H9 (cell line): ENCODE measurements at regions not wholly inside any gene's neighbourhood (a gene's known extent, or its start where the extent isn't known, plus 50 kb on each side); places are given as distances from the start of the nearest gene placed in this dataset.
"Not testable (repeated sequence)": the region's sequence is repeated elsewhere in the genome, so short reads cannot be mapped to it uniquely, and the experiment has no call there.

Experiments
- DNase-seq: peaks from one replicate; pipeline ENCODE4 v3.0.0-alpha.2; 2017
- H2AFZ ChIP-seq: one replicate; pipeline ENCODE4 v1.6.1; 2013; ENCODE audit warnings: mild to moderate bottlenecking, low read length, control low read depth, moderate library complexity
- H2AK5ac ChIP-seq: 2 replicates; pipeline ENCODE4 v1.6.1; 2013; ENCODE audit warnings: low read length, control low read depth, mixed read lengths; ENCODE audit not compliant: insufficient read length
- H2BK120ac ChIP-seq: one replicate; pipeline ENCODE4 v1.6.1; 2013; ENCODE audit warnings: low read depth, mild to moderate bottlenecking, low read length, control low read depth, inconsistent platforms; ENCODE audit not compliant: poor library complexity, severe bottlenecking
- H2BK12ac ChIP-seq: 2 replicates; pipeline ENCODE4 v1.6.1; 2013; ENCODE audit warnings: low read length, control low read depth, mixed read lengths, low read depth; ENCODE audit not compliant: insufficient read length
- H2BK15ac ChIP-seq: 2 replicates; pipeline ENCODE4 v1.6.1; 2013; ENCODE audit warnings: low read depth, low read length, control low read depth
- H2BK20ac ChIP-seq: one replicate; pipeline ENCODE4 v1.6.1; 2013; ENCODE audit warnings: low read depth, mild to moderate bottlenecking, low read length, control low read depth, inconsistent platforms; ENCODE audit not compliant: poor library complexity, severe bottlenecking
- H2BK5ac ChIP-seq: 2 replicates; pipeline ENCODE4 v1.6.1; 2013; ENCODE audit warnings: low read length, control low read depth, mixed read lengths; ENCODE audit not compliant: insufficient read length
- H3K14ac ChIP-seq: 2 replicates; pipeline ENCODE4 v1.6.1; 2013; ENCODE audit warnings: low read length, control low read depth; ENCODE audit not compliant: insufficient read depth
- H3K18ac ChIP-seq: 2 replicates; pipeline ENCODE4 v1.6.1; 2013; ENCODE audit warnings: low read depth, mild to moderate bottlenecking, mixed read lengths, low read length, control low read depth; ENCODE audit not compliant: insufficient read length
- H3K23ac ChIP-seq: 2 replicates; pipeline ENCODE4 v1.6.1; 2013; ENCODE audit warnings: low read length, control low read depth, mixed read lengths, low read depth; ENCODE audit not compliant: insufficient read length
- H3K23me2 ChIP-seq: 2 replicates; pipeline ENCODE4 v1.6.1; 2013; ENCODE audit warnings: low read depth, mild to moderate bottlenecking, mixed read lengths, low read length, control low read depth; ENCODE audit not compliant: insufficient read length, poor library complexity, severe bottlenecking
- H3K27ac ChIP-seq: 2 replicates; pipeline ENCODE4 v1.5.1; 2013; ENCODE audit warnings: low read length, control low read depth, mixed read lengths, low read depth; ENCODE audit not compliant: insufficient read length
- H3K27me3 ChIP-seq: 2 replicates; pipeline ENCODE4 v1.6.1; 2013; ENCODE audit warnings: low read length, control low read depth, inconsistent platforms; ENCODE audit not compliant: insufficient read depth
- H3K4ac ChIP-seq: 2 replicates; pipeline ENCODE4 v1.6.1; 2013; ENCODE audit warnings: low read depth, mild to moderate bottlenecking, control low read depth, inconsistent platforms, low read length, moderate library complexity
- H3K4me1 ChIP-seq: 2 replicates; pipeline ENCODE4 v1.6.1; 2013; ENCODE audit warnings: low read length, control low read depth, inconsistent platforms; ENCODE audit not compliant: insufficient read depth
- H3K4me2 ChIP-seq: 2 replicates; pipeline ENCODE4 v1.6.1; 2013; ENCODE audit warnings: low read length, control low read depth, mixed read lengths; ENCODE audit not compliant: insufficient read length, insufficient read depth
- H3K56ac ChIP-seq: 2 replicates; pipeline ENCODE4 v1.6.1; 2013; ENCODE audit warnings: low read depth, mild to moderate bottlenecking, mixed read lengths, low read length, control low read depth; ENCODE audit not compliant: insufficient read length
- H3K79me1 ChIP-seq: 2 replicates; pipeline ENCODE4 v1.6.1; 2013; ENCODE audit warnings: low read depth, mild to moderate bottlenecking, moderate library complexity, low read length, control low read depth, inconsistent platforms; ENCODE audit not compliant: insufficient read depth, poor library complexity, severe bottlenecking
- H3K79me2 ChIP-seq: 2 replicates; pipeline ENCODE4 v1.6.1; 2013; ENCODE audit warnings: low read length, control low read depth, inconsistent platforms; ENCODE audit not compliant: insufficient read depth
- H3K9ac ChIP-seq: 2 replicates; pipeline ENCODE4 v1.6.1; 2013; ENCODE audit warnings: low read length, control low read depth, mixed read lengths; ENCODE audit not compliant: insufficient read length; ENCODE audit errors: extremely low read depth
- H3K9me3 ChIP-seq: one replicate; pipeline ENCODE4 v1.6.1; 2013; ENCODE audit warnings: low read depth, low read length, inconsistent platforms; ENCODE audit not compliant: control insufficient read depth
- H3T11ph ChIP-seq: one replicate; pipeline ENCODE4 v1.6.1; 2013; ENCODE audit warnings: mild to moderate bottlenecking, low read length, control low read depth, inconsistent platforms
- H4K20me1 ChIP-seq: one replicate; pipeline ENCODE4 v1.6.1; 2013; ENCODE audit not compliant: control insufficient read depth, insufficient read length, insufficient read depth
- H4K5ac ChIP-seq: 2 replicates; pipeline ENCODE4 v1.6.1; 2013; ENCODE audit warnings: low read depth, mild to moderate bottlenecking, mixed read lengths, low read length, control low read depth; ENCODE audit not compliant: insufficient read length
- H4K8ac ChIP-seq: replicated peaks from 2 replicates; pipeline ENCODE4 v1.6.1; 2013; ENCODE audit warnings: low read length, control low read depth, mixed read lengths, low read depth; ENCODE audit not compliant: insufficient read length
- H4K91ac ChIP-seq: 2 replicates; pipeline ENCODE4 v1.6.1; 2013; ENCODE audit warnings: low read depth, mild to moderate bottlenecking, moderate library complexity, mixed read lengths, low read length, control low read depth; ENCODE audit not compliant: insufficient read length
- H3K27ac Mint-ChIP-seq, 3 experiments: 2 replicates in 2 of 3; 3 replicates in 1 of 3; pipeline ENCODE4 v1.8.0; 2020 to 2021; ENCODE audit warnings: mixed read lengths in 3 of 3, mild to moderate bottlenecking in 1 of 3, moderate library complexity in 1 of 3
- H3K27me3 Mint-ChIP-seq: 2 replicates; pipeline ENCODE4 v1.8.0; 2021; ENCODE audit warnings: low read depth, mild to moderate bottlenecking, moderate library complexity, mixed read lengths
- H3K36me3 Mint-ChIP-seq, 3 experiments: 2 replicates in 2 of 3; 3 replicates in 1 of 3; pipeline ENCODE4 v1.8.0; 2020 to 2021; ENCODE audit warnings: low read depth in 3 of 3, mixed read lengths in 3 of 3; ENCODE audit not compliant: insufficient read depth in 1 of 3
- H3K4me1 Mint-ChIP-seq, 2 experiments: 2 replicates each; pipeline ENCODE4 v1.8.0; 2020; ENCODE audit warnings: mixed read lengths in 2 of 2
- H3K4me3 Mint-ChIP-seq, 2 experiments: 2 replicates in 1 of 2; 3 replicates in 1 of 2; pipeline ENCODE4 v1.8.0; 2020 to 2021; ENCODE audit warnings: mild to moderate bottlenecking in 2 of 2, mixed read lengths in 2 of 2, moderate library complexity in 1 of 2
- H3K9me3 Mint-ChIP-seq, 2 experiments: 2 replicates in 1 of 2; 3 replicates in 1 of 2; pipeline ENCODE4 v1.8.0; 2020; ENCODE audit warnings: mild to moderate bottlenecking in 2 of 2, mixed read lengths in 2 of 2, moderate library complexity in 1 of 2
- WGBS: extraction: QIAGEN DNeasy Blood & Tissue Kit; methylation state at CpG from one replicate; pipeline ENCODE4 v1.1.7; 2013; ENCODE audit warnings: missing lambda C conversion rate, low lambda C conversion rate, mixed read lengths; ENCODE audit not compliant: insufficient read length; ENCODE audit errors: extremely low coverage; 5-methylcytosine and 5-hydroxymethylcytosine counted together
- TF ChIP-seq, protein P1 (sequence below): fragments of 200-600 bp; sonication (generic); conservative IDR thresholded peaks from 3 replicates; pipeline ENCODE4 v1.8.0; 2021; ENCODE audit warnings: antibody characterized with exemption, mild to moderate bottlenecking

DNA sequence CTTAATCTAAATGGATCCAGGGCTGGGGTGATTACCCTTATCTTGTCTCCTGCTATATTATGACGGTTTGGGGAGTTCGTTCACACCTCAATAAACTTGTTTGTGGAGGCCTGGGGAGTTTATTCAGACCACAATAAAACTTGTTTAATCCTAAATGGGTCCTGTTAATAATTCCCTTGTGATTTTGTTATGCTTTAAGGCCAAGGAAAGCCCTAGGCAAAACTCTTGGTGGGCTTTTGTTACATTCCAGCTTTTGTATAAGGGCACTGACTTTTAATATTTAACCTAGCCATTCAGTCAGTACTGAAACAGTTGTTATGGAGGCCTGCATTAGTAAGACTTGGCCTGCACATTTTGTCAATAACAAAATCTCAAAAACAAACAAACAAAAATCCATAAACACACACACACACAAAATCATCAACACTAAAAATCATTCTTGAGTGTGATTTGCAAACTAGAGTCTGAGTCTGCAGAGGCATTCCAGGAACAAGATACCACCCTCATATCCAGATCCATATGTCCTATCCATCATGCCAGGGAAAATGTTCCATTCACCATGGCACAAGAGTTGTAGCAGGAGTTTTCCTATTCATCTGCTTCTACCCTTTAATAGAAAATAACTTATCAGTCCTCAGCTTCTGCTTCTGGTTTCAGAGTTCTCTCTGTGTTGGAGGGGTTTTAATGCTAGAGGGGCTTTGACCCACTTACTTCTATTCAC is 421.7 kb downstream of the AGTPBP1 start:
- Histone ChIP-seq H3K27ac (no peak overlapping the region), H3T11ph (no peak overlapping the region), H4K5ac (no peak overlapping the region), H2BK15ac (no peak overlapping the region), H3K23ac (no peak overlapping the region), H3K27me3 (no peaks in the 10 kb centered on the region), H3K79me1 (no peaks in the 10 kb centered on the region), H3K4me1 (no peaks in the 10 kb centered on the region), H3K9ac (no peak overlapping the region), H2BK5ac (no peak overlapping the region), H2AFZ (no peak overlapping the region), H3K14ac (no peak overlapping the region), H2BK20ac (no peak overlapping the region), H3K4me2 (no peak overlapping the region), H3K9me3 (no peaks in the 10 kb centered on the region), H4K91ac (no peak overlapping the region), H2BK12ac (no peak overlapping the region), H4K20me1 (no peaks in the 10 kb centered on the region), H2BK120ac (no peak overlapping the region), H4K8ac (no peak overlapping the region), H3K4ac (no peak overlapping the region), H3K56ac (no peak overlapping the region), H2AK5ac (no peak overlapping the region), H3K79me2 (no peaks in the 10 kb centered on the region), H3K23me2 (no peaks in the 10 kb centered on the region), H3K18ac (no peak overlapping the region)
- H3K36me3 Mint-ChIP-seq: peaks cover 0 to 4% (median 0%) of the 10 kb centered on the region in 3 experiments; a peak in 2 of 7 replicates
- H3K4me1 Mint-ChIP-seq: peaks cover 3 to 6% of the 10 kb centered on the region in 2 experiments; a peak in 2 of 4 replicates
- no CpG with 5 or more reads among the region's 2 CpGs for WGBS
- H3K9me3 Mint-ChIP-seq: peaks cover 0 to 7% of the 10 kb centered on the region in 2 experiments; a peak in 3 of 5 replicates
- DNase-seq: no peak
- no peak overlapping the region for H3K27ac Mint-ChIP-seq
- H3K27me3 Mint-ChIP-seq: no peaks in the 10 kb centered on the region
- TF ChIP-seq, protein P1, sequence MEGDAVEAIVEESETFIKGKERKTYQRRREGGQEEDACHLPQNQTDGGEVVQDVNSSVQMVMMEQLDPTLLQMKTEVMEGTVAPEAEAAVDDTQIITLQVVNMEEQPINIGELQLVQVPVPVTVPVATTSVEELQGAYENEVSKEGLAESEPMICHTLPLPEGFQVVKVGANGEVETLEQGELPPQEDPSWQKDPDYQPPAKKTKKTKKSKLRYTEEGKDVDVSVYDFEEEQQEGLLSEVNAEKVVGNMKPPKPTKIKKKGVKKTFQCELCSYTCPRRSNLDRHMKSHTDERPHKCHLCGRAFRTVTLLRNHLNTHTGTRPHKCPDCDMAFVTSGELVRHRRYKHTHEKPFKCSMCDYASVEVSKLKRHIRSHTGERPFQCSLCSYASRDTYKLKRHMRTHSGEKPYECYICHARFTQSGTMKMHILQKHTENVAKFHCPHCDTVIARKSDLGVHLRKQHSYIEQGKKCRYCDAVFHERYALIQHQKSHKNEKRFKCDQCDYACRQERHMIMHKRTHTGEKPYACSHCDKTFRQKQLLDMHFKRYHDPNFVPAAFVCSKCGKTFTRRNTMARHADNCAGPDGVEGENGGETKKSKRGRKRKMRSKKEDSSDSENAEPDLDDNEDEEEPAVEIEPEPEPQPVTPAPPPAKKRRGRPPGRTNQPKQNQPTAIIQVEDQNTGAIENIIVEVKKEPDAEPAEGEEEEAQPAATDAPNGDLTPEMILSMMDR: no peak
- no peak overlapping the region for H3K4me3 Mint-ChIP-seq

DNA sequence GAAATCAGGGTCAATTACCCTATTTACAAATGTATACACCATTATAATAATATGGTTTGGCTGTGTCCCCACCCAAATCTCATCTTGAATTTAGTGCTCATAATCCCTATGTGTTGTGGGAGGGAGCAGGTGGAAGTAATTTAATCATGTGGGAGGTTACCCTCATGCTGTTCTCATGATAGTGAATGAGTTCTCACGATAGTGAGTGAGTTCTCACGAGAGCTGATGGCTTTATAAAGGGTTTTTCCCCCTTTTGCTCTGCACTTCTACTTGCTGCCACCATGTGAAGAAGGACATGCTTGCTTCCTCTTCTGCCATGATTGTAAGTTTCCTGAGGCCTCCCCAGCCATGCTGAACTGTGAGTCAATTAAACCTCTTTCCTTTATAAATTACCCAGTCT is 426.2 kb downstream of the AGTPBP1 start:
- H3K9me3 Mint-ChIP-seq: peaks cover 12 to 14% of the 10 kb centered on the region in 2 experiments; a peak in 4 of 5 replicates
- H2BK20ac ChIP-seq, H3K4ac ChIP-seq, H2BK120ac ChIP-seq, H3K4me1 ChIP-seq, H3K4me1 Mint-ChIP-seq, H3K27me3 Mint-ChIP-seq, H3K14ac ChIP-seq, H3K9ac ChIP-seq, H3K4me2 ChIP-seq, H3K36me3 Mint-ChIP-seq, DNase-seq, H3K4me3 Mint-ChIP-seq, H3K27ac Mint-ChIP-seq, H4K5ac ChIP-seq, H2BK12ac ChIP-seq, H3K23me2 ChIP-seq, H3K27me3 ChIP-seq, H3K27ac ChIP-seq, H4K8ac ChIP-seq, H3T11ph ChIP-seq, H4K20me1 ChIP-seq, H2AK5ac ChIP-seq, H2AFZ ChIP-seq, H2BK5ac ChIP-seq, H3K79me1 ChIP-seq, H3K9me3 ChIP-seq, H4K91ac ChIP-seq, H3K79me2 ChIP-seq, H3K18ac ChIP-seq, H2BK15ac ChIP-seq, H3K56ac ChIP-seq, H3K23ac ChIP-seq: not testable (repeated sequence)
- WGBS: no CpG with 5 or more reads among the region's 2 CpGs
